HL-60 (cell line): ENCODE measurements at regions not wholly inside any gene's neighbourhood (a gene's known extent, or its start where the extent isn't known, plus 50 kb on each side); places are given as distances from the start of the nearest gene placed in this dataset.

Source experiments
- DNase-seq, 2 experiments: peaks; one replicate each; pipeline ENCODE4 v3.0.0-alpha.2; 2010 to 2020; ENCODE audit warnings: low read depth in 1 of 2, low spot score in 1 of 2
- H3K27ac ChIP-seq: fragments of 250-450 bp; sonication (Bioruptor Pico); replicated peaks from 2 replicates; pipeline ENCODE4 v1.5.1; 2020; ENCODE audit warnings: mild to moderate bottlenecking, moderate library complexity
- H3K27me3 ChIP-seq: fragments of 250-450 bp; sonication (Bioruptor Pico); 2 replicates; pipeline ENCODE4 v1.5.1; 2021; ENCODE audit warnings: mild to moderate bottlenecking, moderate library complexity; ENCODE audit not compliant: insufficient read depth, poor library complexity, severe bottlenecking
- H3K4me3 ChIP-seq: replicated peaks from 2 replicates; pipeline ENCODE4 v1.5.1; 2011; ENCODE audit warnings: mild to moderate bottlenecking, control low read depth, low read length; ENCODE audit not compliant: insufficient read depth
- CTCF ChIP-seq: IDR thresholded peaks from one replicate; pipeline ENCODE4 v1.5.1; 2011; ENCODE audit warnings: low read length, control low read depth, inconsistent platforms; ENCODE audit not compliant: insufficient read depth
- GABPA ChIP-seq: IDR thresholded peaks from 2 replicates; pipeline ENCODE4 v1.6.1; 2012; ENCODE audit warnings: low read depth
- POLR2AphosphoS5 ChIP-seq: IDR thresholded peaks from 2 replicates; pipeline ENCODE4 v1.6.1; 2012; ENCODE audit warnings: low read depth
- REST ChIP-seq: IDR thresholded peaks from 2 replicates; pipeline ENCODE4 v1.6.1; 2012; ENCODE audit warnings: low read depth; ENCODE audit not compliant: insufficient replicate concordance
- SPI1 ChIP-seq: IDR thresholded peaks from 2 replicates; pipeline ENCODE4 v1.6.1; 2012; ENCODE audit warnings: low read depth, mild to moderate bottlenecking, borderline replicate concordance

- no peak overlapping the region for H3K4me3 ChIP-seq
- no peak overlapping the region for H3K27ac ChIP-seq
- H3K27me3 ChIP-seq: no peaks in the 10 kb centered on the region
- TF ChIP-seq CTCF (no peak), POLR2AphosphoS5 (no peak), SPI1 (no peak), REST (no peak)
- no peak for DNase-seq
Measured at GRCh38 chr13:74931698-74932433, 550.1 kb downstream of the TBC1D4 start.

GRCh38 chr13:74930402-74931165 lies 551.4 kb downstream of the TBC1D4 start:
- Histone ChIP-seq H3K27ac (no peak overlapping the region), H3K27me3 (no peaks in the 10 kb centered on the region), H3K4me3 (no peak overlapping the region)
- DNase-seq: no peak
- TF ChIP-seq SPI1: no peak
- no peak for TF ChIP-seq GABPA
- TF ChIP-seq REST: no peak
- TF ChIP-seq POLR2AphosphoS5: no peak
- no peak for TF ChIP-seq CTCF

- Histone ChIP-seq H3K27me3 (no peaks in the 10 kb centered on the region), H3K4me3 (no peak overlapping the region), H3K27ac (no peak overlapping the region)
- no peak for DNase-seq
- TF ChIP-seq GABPA (no peak), SPI1 (no peak), CTCF (no peak), POLR2AphosphoS5 (no peak), REST (no peak)
Measured at GRCh38 chr13:74929436-74929835, 552.5 kb downstream of the TBC1D4 start.
